IMR-90 (cell line): ENCODE measurements at regions not wholly inside any gene's neighbourhood (a gene's known extent, or its start where the extent isn't known, plus 50 kb on each side); places are given as distances from the start of the nearest gene placed in this dataset.

Source experiments
- ATAC-seq: fragments of 200-7000 bp; cut with Tn5 transposase; 2 replicates; pipeline ENCODE4 v1.9.1; 2020; ENCODE audit warnings: low read depth, mild to moderate bottlenecking, moderate library complexity
- BruUV-seq: library from RNA; stranded (reverse); fragments of 400-500 nt; replicated peaks from 2 replicates; lab custom pipeline; 2021; lab: Mats Ljungman, UMichigan
- CTCF ChIA-PET: fragments of 300-600 bp; formaldehyde crosslinking; extraction: SDS; loops from one replicate; lab custom pipeline; 2021; ENCODE audit warnings: antibody characterized with exemption; lab: Yijun Ruan, JAX
- POLR2A ChIA-PET: fragments of 300-600 bp; sonication (Branson Sonifier 250); formaldehyde crosslinking; loops from one replicate; lab custom pipeline; 2022; ENCODE audit warnings: antibody characterized with exemption; ENCODE audit not compliant: unreplicated experiment; lab: Charles Lee
- DNase-seq: peaks from one replicate; pipeline ENCODE4 v3.0.0; 2013
- H2AFZ ChIP-seq: replicated peaks from 2 replicates; pipeline ENCODE3; 2013; ENCODE audit warnings: low read length, mild to moderate bottlenecking; ENCODE audit not compliant: poor library complexity
- H2AK5ac ChIP-seq: 2 replicates; pipeline ENCODE4 v1.6.1; 2013; ENCODE audit warnings: low read depth, low read length, inconsistent platforms
- H2AK9ac ChIP-seq: replicated peaks from 2 replicates; pipeline ENCODE3; 2013; ENCODE audit warnings: mild to moderate bottlenecking, low read depth, low read length, moderate library complexity; ENCODE audit not compliant: poor library complexity
- H2BK120ac ChIP-seq: 2 replicates; pipeline ENCODE4 v1.6.1; 2013; ENCODE audit warnings: low read depth, low read length, inconsistent platforms
- H2BK15ac ChIP-seq: 3 replicates; pipeline ENCODE4 v1.6.1; 2013; ENCODE audit warnings: low read depth, low read length, inconsistent platforms
- H2BK20ac ChIP-seq: 2 replicates; pipeline ENCODE4 v1.6.1; 2013; ENCODE audit warnings: low read depth, mild to moderate bottlenecking, inconsistent platforms, low read length, moderate library complexity
- H2BK5ac ChIP-seq: 2 replicates; pipeline ENCODE4 v1.6.1; 2013; ENCODE audit warnings: mild to moderate bottlenecking, low read depth, low read length, inconsistent platforms; ENCODE audit not compliant: poor library complexity, severe bottlenecking
- H3K14ac ChIP-seq: replicated peaks from 2 replicates; pipeline ENCODE4 v1.6.1; 2013; ENCODE audit warnings: low read depth, low read length, inconsistent platforms
- H3K18ac ChIP-seq: 2 replicates; pipeline ENCODE4 v1.6.1; 2013; ENCODE audit warnings: low read depth, low read length, control low read depth
- H3K23ac ChIP-seq: 2 replicates; pipeline ENCODE4 v1.6.1; 2013; ENCODE audit warnings: low read depth, low read length, inconsistent platforms
- H3K27ac ChIP-seq: 2 replicates; pipeline ENCODE4 v1.5.1; 2013; ENCODE audit warnings: mild to moderate bottlenecking, control low read depth, low read length; ENCODE audit not compliant: insufficient read depth
- H3K27me3 ChIP-seq: 2 replicates; pipeline ENCODE4 v1.6.1; 2013; ENCODE audit warnings: low read length; ENCODE audit not compliant: control insufficient read depth, insufficient read depth
- H3K36me3 ChIP-seq: 2 replicates; pipeline ENCODE4 v1.6.1; 2013; ENCODE audit warnings: low read length, mixed read lengths; ENCODE audit not compliant: control insufficient read depth, insufficient read depth
- H3K4ac ChIP-seq: 2 replicates; pipeline ENCODE4 v1.6.1; 2013; ENCODE audit warnings: low read depth, low read length, inconsistent platforms
- H3K4me1 ChIP-seq: 2 replicates; pipeline ENCODE4 v1.6.1; 2013; ENCODE audit warnings: low read length, mixed read lengths; ENCODE audit not compliant: control insufficient read depth, insufficient read depth
- H3K4me2 ChIP-seq: 2 replicates; pipeline ENCODE4 v1.6.1; 2013; ENCODE audit warnings: low read depth, mild to moderate bottlenecking, control low read depth, low read length, moderate library complexity
- H3K4me3 ChIP-seq: 2 replicates; pipeline ENCODE4 v1.5.1; 2013; ENCODE audit warnings: low read depth, mild to moderate bottlenecking, control low read depth, low read length, moderate library complexity; ENCODE audit not compliant: insufficient read depth
- H3K56ac ChIP-seq: 2 replicates; pipeline ENCODE4 v1.6.1; 2013; ENCODE audit warnings: low read length, inconsistent platforms; ENCODE audit not compliant: insufficient read depth; ENCODE audit errors: extremely low read depth
- H3K79me1 ChIP-seq, 2 experiments: 2 replicates each; pipeline ENCODE4 v1.6.1; 2013; ENCODE audit warnings: low read length in 2 of 2, inconsistent platforms in 1 of 2, low read depth in 1 of 2
- H3K9ac ChIP-seq: 2 replicates; pipeline ENCODE4 v1.6.1; 2013; ENCODE audit warnings: low read depth, low read length, control low read depth
- H3K9me1 ChIP-seq: 2 replicates; pipeline ENCODE4 v1.6.1; 2013; ENCODE audit warnings: low read length, inconsistent platforms; ENCODE audit not compliant: insufficient read depth
- H3K9me3 ChIP-seq: 2 replicates; pipeline ENCODE4 v1.6.1; 2013; ENCODE audit warnings: low read length; ENCODE audit not compliant: control insufficient read depth, insufficient read depth
- H4K20me1 ChIP-seq: 2 replicates; pipeline ENCODE4 v1.6.1; 2013; ENCODE audit warnings: low read length, inconsistent platforms; ENCODE audit not compliant: insufficient read depth
- H4K5ac ChIP-seq: 2 replicates; pipeline ENCODE4 v1.6.1; 2013; ENCODE audit warnings: mild to moderate bottlenecking, low read depth, low read length, control low read depth
- H4K8ac ChIP-seq, 2 experiments: 2 replicates each; pipeline ENCODE4 v1.6.1; 2013; ENCODE audit warnings: low read depth in 2 of 2, low read length in 2 of 2, control low read depth in 1 of 2, inconsistent platforms in 1 of 2
- H4K91ac ChIP-seq: 2 replicates; pipeline ENCODE4 v1.6.1; 2013; ENCODE audit warnings: low read depth, low read length, inconsistent platforms; ENCODE audit not compliant: insufficient read depth
- BHLHE40 ChIP-seq: fragments of 150-350 bp; IDR thresholded peaks from 2 replicates; pipeline ENCODE4 v1.6.1; 2016; ENCODE audit warnings: mild to moderate bottlenecking, low read depth, low read length
- CEBPB ChIP-seq: IDR thresholded peaks from 2 replicates; pipeline ENCODE4 v1.6.1; 2012; ENCODE audit warnings: low read depth, low read length, improper control_type of control experiment
- CHD1 ChIP-seq: IDR thresholded peaks from 2 replicates; pipeline ENCODE4 v1.6.1; 2012; ENCODE audit warnings: low read depth, low read length, improper control_type of control experiment
- ELK1 ChIP-seq: fragments of 150-350 bp; IDR thresholded peaks from 2 replicates; pipeline ENCODE4 v1.6.1; 2016; ENCODE audit warnings: low read depth, mild to moderate bottlenecking, low read length, moderate library complexity, borderline replicate concordance
- FOS ChIP-seq: fragments of 150-350 bp; IDR thresholded peaks from 2 replicates; pipeline ENCODE4 v1.6.1; 2016; ENCODE audit warnings: low read depth, low read length
- MAFK ChIP-seq: IDR thresholded peaks from 2 replicates; pipeline ENCODE4 v1.6.1; 2012; ENCODE audit warnings: low read depth, low read length, improper control_type of control experiment
- MXI1 ChIP-seq: IDR thresholded peaks from 2 replicates; pipeline ENCODE4 v1.6.1; 2012; ENCODE audit warnings: low read depth, mild to moderate bottlenecking, low read length, moderate library complexity, borderline replicate concordance
- NFE2L2 ChIP-seq: fragments of 150-350 bp; IDR thresholded peaks from 2 replicates; pipeline ENCODE4 v1.6.1; 2016; ENCODE audit warnings: low read depth, mild to moderate bottlenecking, low read length
- POLR2A ChIP-seq: IDR thresholded peaks from 2 replicates; pipeline ENCODE4 v1.6.1; 2012; ENCODE audit warnings: mild to moderate bottlenecking, low read depth, low read length
- RCOR1 ChIP-seq: IDR thresholded peaks from 2 replicates; pipeline ENCODE4 v1.6.1; 2012; ENCODE audit warnings: mild to moderate bottlenecking, low read length, improper control_type of control experiment; ENCODE audit not compliant: insufficient replicate concordance
- RFX5 ChIP-seq: IDR thresholded peaks from 2 replicates; pipeline ENCODE4 v1.8.0; 2012; ENCODE audit warnings: low read depth, mild to moderate bottlenecking, low read length, moderate library complexity
- SMC3 ChIP-seq: fragments of 150-350 bp; IDR thresholded peaks from 2 replicates; pipeline ENCODE4 v1.6.1; 2016; ENCODE audit warnings: low read depth, mild to moderate bottlenecking, antibody characterized with exemption, low read length, moderate library complexity
- WGBS, 2 experiments: methylation state at CpG; one replicate each; pipeline versions ENCODE4 v1.1.5 to v1.1.7; 2013; ENCODE audit warnings: missing lambda C conversion rate in 2 of 2; ENCODE audit not compliant: insufficient read length in 1 of 2; ENCODE audit errors: extremely low coverage in 2 of 2; 5-methylcytosine and 5-hydroxymethylcytosine counted together
- dilution Hi-C: fragments of 300-500 bp; cut with HindIII; formaldehyde crosslinking; loops from one replicate; pipeline ENCODE4 v1.14.3; 2018; ENCODE audit warnings: low sequenced_read_pairs; ENCODE audit not compliant: unreplicated experiment
- in situ Hi-C: fragments of 300-500 bp; cut with MboI; formaldehyde crosslinking; loops from 3 replicates; pipeline ENCODE4 v1.14.3; 2019; ENCODE audit warnings: low sequenced_read_pairs, inconsistent platforms, mixed read lengths
- intact Hi-C: fragments of 100-400 bp; cut with micrococcal nuclease; formaldehyde crosslinking; loops from 2 replicates; pipeline ENCODE4 v1.10.0; 2022
- TF ChIP-seq, protein P1 (sequence below): conservative IDR thresholded peaks from 2 replicates; pipeline ENCODE4 v1.5.1; 2012; ENCODE audit warnings: mild to moderate bottlenecking, low read depth, low read length, improper control_type of control experiment
- TF ChIP-seq, protein P2 (sequence below): fragments of 150-350 bp; IDR thresholded peaks from 2 replicates; pipeline ENCODE4 v1.6.1; 2017; ENCODE audit warnings: mild to moderate bottlenecking, antibody characterized with exemption, low read length, low read depth

DNA sequence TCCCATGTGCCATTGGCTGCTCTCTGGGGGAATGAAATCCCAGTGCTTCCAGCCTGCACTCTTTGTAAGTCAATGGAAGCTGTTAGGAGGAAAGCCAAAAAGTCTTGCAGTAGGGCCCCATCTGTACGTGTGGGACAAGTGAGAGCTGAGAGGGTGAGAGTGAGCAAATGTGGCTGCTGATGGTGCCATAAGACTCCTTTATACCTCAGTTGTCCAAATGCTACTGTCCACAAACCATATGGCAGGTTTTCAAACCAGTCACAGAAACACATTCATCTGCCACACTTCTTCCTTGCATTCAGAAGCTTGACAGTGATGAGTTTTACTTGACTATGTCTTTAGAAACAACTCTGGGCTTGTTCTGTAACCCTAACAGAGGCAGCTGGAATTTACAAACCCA, 543.8 kb downstream of the CSNK1G3 start:
- H4K20me1 ChIP-seq: no peaks in the 10 kb centered on the region
- no peak overlapping the region for H2BK5ac ChIP-seq
- no peak overlapping the region for H3K56ac ChIP-seq
- no peak overlapping the region for H2AK5ac ChIP-seq
- no peak overlapping the region for H4K91ac ChIP-seq
- H2AK9ac ChIP-seq: no peak overlapping the region
- no peaks in the 10 kb centered on the region for H3K79me1 ChIP-seq
- H2AFZ ChIP-seq: no peak overlapping the region
- no peak overlapping the region for H3K27ac ChIP-seq
- no peak overlapping the region for H3K4me3 ChIP-seq
- H2BK20ac ChIP-seq: no peak overlapping the region
- H4K5ac ChIP-seq: no peak overlapping the region
- no peaks in the 10 kb centered on the region; the same call in 1 of the 2 replicates for H3K27me3 ChIP-seq
- ATAC-seq: no peak
- no peak overlapping the region for H2BK15ac ChIP-seq
- no peak for DNase-seq
- H3K9me1 ChIP-seq: no peaks in the 10 kb centered on the region
- no CpG with 5 or more reads among the region's 1 CpG for WGBS, 2 experiments
- H3K4me2 ChIP-seq: no peak overlapping the region
- dilution Hi-C loops: no loop called here
- intact Hi-C loops: no loop called here
- BruUV-seq: no TSS peak
- no peak overlapping the region for H3K18ac ChIP-seq
- TF ChIP-seq POLR2A: no peak
- no peak for TF ChIP-seq MAFK
- TF ChIP-seq ELK1: no peak
- no peak for TF ChIP-seq RCOR1
- TF ChIP-seq SMC3: no peak
- TF ChIP-seq, protein P1, sequence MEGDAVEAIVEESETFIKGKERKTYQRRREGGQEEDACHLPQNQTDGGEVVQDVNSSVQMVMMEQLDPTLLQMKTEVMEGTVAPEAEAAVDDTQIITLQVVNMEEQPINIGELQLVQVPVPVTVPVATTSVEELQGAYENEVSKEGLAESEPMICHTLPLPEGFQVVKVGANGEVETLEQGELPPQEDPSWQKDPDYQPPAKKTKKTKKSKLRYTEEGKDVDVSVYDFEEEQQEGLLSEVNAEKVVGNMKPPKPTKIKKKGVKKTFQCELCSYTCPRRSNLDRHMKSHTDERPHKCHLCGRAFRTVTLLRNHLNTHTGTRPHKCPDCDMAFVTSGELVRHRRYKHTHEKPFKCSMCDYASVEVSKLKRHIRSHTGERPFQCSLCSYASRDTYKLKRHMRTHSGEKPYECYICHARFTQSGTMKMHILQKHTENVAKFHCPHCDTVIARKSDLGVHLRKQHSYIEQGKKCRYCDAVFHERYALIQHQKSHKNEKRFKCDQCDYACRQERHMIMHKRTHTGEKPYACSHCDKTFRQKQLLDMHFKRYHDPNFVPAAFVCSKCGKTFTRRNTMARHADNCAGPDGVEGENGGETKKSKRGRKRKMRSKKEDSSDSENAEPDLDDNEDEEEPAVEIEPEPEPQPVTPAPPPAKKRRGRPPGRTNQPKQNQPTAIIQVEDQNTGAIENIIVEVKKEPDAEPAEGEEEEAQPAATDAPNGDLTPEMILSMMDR: no peak
- TF ChIP-seq NFE2L2: no peak
- TF ChIP-seq FOS: no peak
- no peak for TF ChIP-seq MXI1
- TF ChIP-seq, protein P2, sequence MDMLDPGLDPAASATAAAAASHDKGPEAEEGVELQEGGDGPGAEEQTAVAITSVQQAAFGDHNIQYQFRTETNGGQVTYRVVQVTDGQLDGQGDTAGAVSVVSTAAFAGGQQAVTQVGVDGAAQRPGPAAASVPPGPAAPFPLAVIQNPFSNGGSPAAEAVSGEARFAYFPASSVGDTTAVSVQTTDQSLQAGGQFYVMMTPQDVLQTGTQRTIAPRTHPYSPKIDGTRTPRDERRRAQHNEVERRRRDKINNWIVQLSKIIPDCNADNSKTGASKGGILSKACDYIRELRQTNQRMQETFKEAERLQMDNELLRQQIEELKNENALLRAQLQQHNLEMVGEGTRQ: no peak
- no peak for TF ChIP-seq CEBPB
- no peak for TF ChIP-seq CHD1
- no peak for TF ChIP-seq BHLHE40
- no peak for TF ChIP-seq RFX5
- no peak overlapping the region for H3K4ac ChIP-seq
- no peak overlapping the region for H3K9ac ChIP-seq
- ChIA-PET POLR2A (no interaction called here), CTCF (no interaction called here)
- H3K14ac ChIP-seq: no peak overlapping the region
- H3K23ac ChIP-seq: no peak overlapping the region
- H3K4me1 ChIP-seq: no peaks in the 10 kb centered on the region; the same call in 1 of the 2 replicates
- H4K8ac ChIP-seq: no peak overlapping the region
- no peaks in the 10 kb centered on the region for H3K9me3 ChIP-seq
- H3K36me3 ChIP-seq: no peaks in the 10 kb centered on the region
- H2BK120ac ChIP-seq: no peak overlapping the region
- in situ Hi-C loops: no loop called here
